ENCODE measurements at regions not wholly inside any gene's neighbourhood (a gene's known extent, or its start where the extent isn't known, plus 50 kb on each side); places are given as distances from the start of the nearest gene placed in this dataset.
"Not testable (repeated sequence)": the region's sequence is repeated elsewhere in the genome, so short reads cannot be mapped to it uniquely, and the experiment has no call there.

DNA sequence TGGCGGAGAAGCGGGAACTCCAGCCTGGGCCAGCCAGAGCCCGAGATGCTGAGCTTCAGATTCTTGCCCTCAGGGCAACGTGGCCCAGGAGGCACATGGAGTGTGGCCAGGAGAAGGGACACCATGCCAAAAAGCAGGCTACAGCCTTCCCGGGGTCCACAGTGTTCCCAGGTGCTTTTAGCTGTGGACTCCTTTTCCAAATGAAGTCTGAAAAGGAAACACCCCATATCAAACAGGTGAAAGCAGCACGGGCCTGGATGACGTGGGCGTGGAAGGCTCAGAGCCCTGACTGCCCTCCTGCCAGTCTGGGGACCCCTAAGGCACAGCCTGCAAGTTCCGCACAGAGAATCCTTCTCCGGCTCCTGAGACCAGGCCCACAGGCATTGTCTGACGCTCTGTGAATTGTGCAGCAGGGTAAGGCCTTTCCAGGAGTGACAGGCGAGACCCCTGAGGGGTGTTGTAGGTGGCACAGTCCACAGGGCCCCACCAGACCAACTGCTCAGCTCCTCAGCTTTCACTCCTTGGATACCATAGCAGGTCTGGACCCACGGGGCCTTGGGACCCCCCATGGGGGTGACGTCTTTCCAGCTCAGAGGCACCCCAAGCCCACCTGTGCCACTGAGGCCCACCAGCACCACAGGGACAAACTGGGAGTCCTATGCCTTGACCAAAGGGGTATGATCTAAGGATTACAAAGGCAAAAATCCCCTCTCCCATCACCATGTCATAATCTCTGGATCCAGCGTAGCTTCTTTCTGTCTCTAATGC is 69.6 kb upstream of the RAB6C start:
- DNase-seq: no peak

DNA sequence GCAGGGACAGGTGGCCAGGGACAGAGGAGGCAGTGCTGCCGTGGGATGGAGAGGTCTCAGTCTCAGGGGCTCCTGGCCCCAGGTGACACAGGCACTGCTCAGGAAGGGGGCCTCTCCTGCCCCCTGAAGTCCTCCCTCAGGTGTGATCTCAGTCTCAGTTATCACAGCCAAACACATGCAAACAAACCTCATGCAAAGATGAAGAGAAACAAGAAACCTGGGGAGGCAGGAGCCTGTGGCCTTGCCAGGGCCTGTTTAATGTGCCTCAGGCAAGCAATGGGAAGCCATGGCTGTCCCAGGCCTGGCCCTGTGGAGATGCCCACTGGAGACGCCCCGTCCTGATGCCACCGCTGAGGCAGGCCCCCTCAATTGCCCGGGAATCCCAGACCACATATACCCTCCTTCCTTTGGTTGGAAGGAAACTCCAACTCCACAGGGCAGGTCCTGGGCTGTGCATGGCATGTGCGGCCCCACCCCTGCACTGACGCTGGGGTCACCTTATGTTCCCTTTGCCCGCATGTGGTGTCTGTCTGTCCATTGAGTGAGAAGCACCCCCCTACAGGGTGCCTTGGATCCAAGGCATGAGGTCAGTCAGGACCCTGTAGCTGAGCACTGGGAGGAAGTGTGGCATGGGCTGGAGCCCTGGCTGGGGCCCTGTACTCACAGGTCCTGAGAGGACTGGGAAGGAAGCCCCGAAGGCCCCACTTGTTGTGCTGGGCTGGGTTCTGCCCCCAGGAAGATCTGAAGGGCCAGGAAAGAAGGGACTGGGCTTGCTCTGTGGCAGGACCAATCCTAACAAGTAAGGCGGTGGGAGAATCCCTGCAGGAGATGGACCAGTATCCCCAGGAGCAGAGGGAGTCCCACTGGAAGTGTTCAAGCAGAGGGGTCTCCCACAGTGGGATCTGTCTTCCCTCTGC is 68.8 kb upstream of the RAB6C start:
- no peak for DNase-seq

DNA sequence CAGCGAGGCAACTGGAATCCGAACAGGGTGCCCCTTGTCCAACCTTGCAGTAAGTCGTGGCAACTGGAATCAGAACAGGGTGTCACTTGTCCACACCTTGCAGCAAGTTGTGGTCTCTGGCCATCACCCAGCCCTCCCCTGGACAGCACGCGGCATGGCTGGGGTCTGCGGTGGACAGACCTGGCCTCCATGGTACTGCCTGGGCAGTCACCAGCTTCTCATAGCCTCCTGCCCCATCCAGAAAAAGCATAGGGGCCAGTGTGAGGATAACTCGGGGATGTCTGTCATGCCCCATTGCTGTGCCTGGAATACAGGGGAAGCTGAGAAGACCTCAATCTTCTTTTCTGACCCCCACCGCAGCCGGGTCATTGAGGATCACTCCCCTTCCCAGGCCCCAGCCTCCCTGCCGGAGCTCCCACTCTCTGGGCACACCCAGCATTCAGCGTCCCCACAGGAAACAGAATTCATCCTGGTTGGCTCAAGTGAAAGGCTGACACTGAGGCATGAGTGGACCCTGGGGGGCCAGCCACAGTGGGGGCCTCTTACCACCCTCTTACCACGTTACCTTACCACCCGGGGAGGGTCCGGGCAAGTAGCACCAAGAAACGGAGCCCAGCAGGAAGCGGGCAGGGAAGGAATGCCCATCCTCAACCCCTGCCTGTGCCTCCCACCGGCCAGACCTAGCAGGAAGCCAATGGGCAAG is 68.0 kb upstream of the RAB6C start:
- DNase-seq: no peak

DNA sequence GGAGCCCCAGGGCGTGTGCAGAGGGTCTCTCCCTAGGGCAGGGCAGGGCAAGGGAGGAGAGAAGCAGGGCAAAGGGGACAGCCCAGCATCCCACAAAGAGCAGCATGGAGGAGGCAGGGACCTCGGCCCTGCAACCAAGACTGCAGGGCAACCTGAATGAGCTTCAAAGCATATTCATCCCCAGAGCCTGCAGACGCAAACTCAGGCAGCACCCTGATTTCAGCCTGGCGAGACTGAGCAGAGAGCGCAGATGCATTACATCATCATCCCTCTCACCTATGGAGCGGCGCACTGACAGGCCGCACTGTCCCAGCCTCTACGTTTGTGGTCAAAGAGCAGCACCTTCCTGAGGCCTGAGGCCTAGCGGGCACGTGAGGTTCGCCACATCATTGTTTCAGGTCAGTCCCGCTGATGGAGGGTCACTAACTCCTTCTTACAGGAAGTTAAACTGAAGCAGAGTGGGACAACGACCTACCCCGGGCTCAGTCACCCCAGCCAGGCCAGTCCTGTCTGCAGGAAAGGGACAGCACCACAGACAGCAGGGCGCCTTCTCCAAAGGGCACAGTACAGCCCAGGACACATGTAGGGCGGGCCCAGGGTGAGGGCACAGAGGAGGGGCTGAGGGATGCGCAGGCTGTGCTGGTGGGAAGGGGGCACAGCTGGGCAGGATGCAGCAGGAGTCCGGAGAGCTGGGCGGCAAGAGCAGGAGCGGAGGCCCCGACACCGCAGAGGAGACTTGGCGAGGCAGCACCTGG is 67.2 kb upstream of the RAB6C start:
- no peak for DNase-seq

DNA sequence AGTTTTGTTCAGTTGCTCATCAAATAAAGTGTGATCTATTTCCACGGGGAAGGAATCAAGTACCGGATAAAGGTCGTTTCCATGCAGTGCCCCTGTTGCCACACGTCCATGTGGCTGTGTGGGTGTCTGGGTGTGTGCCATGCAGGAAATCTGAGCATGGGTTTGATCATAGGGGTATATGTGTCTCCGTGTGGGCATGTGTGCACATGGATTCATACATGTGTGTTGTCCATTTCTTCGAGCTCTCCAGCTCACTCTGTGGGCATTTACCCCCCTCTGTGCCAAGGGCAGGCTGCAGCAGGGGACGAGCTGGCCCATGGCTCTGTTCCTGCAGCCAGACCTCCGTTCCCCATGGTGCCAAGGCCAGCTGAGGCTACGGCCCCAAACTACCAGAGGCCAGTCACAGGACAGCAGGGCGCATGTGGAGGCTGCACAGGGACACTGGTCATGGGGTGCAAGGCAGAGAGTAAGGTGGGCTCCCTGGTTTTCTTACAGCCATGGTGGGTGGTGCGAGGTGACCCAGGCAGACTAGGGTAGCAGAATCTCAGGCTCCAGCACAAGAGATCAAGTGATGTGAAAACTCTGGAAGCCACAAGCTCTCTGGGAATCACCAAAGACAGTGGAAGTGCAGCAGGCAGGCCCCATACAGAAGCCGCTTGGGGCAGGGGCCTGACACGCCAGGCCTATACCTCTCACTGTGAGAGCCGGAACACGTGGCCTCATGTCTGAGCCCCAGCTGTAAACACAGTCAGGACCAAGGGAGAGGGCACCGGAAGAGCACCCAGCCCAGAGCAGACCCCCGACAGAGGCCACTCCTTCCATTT is 66.4 kb upstream of the RAB6C start:
- DNase-seq: no peak

DNA sequence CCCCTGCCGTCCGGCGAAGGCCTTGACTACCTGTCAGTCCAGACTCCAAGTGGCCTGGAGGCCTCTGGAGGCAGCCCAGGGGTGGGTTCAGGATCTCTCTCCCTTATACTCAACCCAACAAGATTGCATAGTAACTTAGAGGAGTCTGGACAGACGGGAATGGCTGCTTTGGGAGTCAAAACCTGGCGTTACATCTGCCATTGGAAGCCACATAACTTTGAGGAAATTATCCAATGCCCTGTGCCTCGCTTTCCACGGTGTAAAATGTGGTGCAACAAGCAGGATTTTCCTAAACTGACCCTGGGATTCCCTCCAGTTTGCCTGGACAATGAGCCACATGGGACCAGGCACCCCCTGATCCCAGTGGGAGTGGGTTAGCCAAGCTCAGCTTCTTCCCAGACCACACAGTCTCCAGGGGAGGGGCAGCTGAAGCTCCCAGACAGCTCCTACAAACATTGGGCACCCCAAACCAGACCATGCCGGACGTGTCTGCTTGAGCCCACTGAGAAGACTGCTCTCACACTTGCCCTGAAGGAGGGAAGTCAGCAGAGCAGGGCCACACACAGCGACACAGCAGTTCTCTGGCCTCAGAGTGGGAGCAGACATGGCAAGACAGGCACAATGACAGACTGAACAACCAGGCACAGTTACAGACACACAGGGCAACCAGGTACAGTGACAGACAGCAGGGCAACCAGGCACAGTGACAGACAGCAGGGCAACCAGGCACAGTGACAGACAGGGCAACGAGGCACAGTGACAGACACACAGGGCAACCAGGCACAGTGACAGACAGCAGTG is 65.6 kb upstream of the RAB6C start:
- DNase-seq: no peak

DNA sequence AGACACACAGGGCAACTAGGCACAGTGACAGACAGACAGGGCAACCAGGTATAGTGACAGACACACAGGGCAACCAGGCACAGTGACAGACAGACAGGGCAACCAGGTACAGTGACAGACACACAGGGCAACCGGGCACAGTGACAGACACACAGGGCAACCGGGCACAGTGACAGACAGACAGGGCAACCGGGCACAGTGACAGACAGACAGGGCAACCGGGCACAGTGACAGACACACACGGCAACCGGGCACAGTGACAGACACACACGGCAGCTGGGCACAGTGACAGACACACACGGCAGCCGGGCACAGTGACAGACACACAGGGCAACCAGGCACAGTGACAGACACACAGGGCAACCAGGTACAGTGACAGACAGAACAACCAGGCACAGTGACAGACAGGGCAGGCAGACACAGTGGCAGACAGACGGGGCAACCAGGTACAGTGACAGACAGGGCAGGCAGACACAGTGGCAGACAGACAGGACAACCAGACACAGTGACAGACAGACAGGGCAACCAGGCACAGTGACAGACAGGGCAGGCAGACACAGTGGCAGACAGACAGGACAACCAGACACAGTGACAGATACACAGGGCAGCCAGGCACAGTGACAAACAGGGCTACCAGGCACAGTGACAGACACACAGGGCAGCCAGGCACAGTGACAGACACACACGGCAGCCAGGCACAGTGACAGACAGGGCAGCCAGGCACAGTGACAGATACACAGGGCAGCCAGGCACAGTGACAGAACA is 64.7 kb upstream of the RAB6C start:
- DNase-seq: no peak

DNA sequence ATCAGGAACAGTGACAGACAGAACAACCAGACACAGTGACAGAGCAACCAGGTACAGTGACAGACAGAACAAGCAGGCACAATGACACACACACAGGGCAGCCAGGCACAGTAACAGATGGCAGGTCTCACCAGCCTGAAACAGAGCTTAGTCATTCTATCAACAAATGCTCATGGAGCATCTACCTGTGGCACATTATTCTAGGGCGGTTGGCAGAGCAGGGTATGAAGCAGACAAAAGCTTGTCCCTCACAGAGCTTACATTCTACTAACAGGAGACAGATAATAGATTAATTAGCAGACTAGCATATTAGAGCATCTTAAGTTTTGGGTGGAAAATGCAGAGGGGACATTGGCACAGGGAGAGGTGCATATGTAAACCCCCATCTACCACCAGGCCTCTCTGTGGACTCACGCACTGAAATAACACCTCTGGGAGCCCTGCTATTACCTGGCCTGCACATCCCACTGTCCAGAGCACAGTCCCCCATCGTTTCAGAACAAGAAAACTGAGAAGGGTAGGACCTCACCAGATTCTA is 64.1 kb upstream of the RAB6C start:
- no peak for DNase-seq

DNA sequence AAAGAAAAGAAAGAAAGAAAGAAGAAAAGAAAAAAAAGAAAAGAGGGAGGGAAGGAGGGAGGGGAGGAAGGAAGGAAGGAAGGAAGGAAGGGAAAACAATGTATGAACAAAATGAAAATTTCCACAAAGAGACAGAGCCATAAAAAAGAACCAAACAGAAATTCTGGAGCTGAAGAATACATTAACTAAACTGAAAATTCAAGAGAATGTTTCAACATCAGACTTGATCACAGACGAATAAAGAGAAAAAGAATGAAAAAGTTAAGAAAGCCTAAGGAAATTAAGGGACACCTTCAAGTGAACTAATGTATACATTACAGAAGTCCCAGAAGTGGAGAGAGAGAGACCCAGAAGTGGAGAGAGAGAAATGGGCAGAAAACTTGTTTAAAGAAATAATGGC is 60.9 kb upstream of the RAB6C start:
- DNase-seq: no peak

DNA sequence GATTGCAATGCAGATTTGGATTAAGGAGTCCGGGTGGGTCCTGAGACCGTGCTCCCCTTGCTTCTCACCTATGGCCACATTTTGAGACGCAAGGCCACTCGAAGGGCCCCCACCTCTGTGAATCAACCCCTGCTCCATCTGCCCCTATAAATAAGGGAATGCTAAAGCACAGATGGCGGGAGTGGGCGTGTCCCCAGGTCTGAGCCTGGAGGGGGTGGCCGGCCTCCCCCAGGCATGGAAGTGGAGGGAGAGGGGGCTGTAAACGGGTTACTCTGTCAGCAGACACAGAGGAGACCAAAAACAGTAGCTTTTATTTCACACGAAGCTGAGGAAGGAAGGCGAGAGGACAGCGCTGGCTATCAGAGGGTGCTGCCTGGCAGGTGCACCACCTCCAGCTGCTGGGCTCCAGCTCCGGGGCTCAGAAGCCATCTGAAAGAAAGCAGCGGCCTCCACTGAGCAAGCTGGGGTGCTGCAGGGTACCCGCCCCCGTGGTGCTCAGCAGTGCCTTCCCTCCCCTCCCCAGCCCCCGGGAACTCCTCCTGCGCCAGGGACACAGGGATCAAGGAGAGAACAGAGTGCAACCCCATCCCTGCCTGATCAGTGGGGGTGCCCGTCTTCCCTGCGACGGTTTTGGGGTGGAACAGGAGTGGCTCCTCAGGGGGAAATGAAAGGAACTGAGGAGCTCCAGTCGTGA is 56.7 kb upstream of the RAB6C start:
- DNase-seq: no peak

DNA sequence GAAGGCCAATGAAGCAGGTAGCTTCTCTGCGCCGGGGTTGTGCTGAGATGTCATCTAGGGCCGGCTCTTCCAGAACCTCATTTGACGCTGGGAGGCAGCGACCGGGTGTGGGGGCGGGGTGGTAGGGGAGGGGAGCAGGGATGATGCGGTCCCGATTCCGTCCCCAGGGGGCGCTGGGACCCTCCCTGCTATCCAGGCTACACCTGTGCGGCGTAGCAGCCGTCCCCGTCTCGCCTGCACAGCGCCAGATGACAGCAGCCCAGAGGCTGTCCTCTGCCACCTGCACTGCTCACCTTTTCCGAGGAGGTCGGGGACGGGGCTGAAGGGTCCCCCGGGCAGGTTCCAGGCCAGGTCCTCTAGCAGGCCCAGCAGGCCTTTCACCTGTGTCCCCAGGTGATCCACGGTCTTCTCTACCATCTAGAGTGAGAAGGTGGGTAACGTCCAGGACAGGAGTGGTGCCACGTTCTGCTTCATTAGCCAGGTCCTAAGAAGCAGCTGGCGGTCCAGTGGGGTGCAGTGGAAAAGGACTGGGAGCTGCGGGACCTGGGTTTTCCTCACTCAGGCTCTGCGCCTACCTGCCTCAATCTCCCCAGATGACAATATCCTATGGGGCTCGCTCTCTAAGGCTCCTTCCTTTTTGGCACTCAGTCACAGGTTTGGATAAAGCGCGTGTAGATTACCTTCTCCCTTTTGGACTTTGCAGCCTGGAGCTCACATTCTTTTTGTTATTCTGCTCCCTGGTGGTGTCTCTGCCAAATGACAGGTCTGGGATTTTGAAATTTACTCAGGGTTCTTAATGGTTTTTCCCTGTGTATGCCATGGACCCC is 56.0 kb upstream of the RAB6C start:
- DNase-seq: peak; percentile 37 to 40

DNA sequence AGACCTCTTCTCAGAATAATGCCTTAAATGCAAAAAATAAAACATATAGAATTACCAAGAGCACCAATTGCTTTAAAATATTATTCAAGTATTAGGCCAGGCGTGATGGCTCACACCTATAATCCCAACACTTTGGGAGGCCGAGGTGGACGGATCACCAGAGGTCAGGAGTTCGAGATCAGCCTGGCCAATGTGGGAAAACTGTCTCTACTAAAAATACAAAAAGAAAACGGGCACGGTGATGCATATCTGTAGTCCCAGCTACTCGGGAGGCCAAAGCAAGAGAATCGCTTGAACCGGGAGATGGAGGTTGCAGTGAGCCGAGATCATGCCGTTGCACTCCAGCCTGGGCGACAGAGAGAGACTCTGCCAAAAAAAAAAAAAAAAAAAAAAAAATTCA is 55.4 kb upstream of the RAB6C start:
- DNase-seq: not testable (repeated sequence)

DNA sequence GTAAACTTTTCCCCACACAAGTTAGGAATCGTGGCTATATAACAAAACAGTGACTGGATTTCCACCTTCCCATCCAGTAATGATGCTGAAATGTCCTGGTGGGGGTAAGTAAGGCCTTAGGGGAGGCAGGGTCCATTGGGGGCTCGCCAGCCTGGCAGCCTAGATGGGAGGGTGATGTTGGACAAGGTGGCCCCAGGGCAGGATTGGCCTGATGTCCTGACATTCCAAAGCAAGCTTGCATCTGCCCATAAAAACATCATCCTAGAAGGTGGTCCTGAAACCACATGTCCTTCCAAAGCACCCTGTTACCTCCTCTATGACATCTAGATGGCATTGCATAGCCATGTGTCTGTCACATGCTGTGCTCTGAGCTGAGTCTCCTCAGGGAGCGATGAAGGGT is 54.1 kb upstream of the RAB6C start:
- DNase-seq: no peak

DNA sequence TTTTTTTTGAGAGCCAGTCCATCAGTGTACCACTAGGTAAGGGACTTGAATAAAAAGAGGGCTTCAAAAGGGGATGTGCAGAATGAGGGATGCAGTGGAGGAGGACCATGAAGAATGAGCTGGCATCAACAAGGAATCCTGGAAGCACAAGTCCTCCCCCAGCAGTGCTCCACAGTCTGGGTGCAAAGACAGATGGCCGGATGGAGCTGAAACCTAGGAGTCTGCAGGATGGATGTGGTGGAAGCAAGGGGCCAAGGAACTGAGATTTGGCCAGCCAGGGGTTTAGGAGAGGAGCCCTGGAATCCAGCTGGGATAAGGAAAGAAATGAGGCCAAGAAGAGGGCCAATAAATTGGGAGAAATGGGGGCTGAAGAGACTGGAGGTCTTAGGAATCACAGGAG is 51.8 kb upstream of the RAB6C start:
- DNase-seq: no peak

DNA sequence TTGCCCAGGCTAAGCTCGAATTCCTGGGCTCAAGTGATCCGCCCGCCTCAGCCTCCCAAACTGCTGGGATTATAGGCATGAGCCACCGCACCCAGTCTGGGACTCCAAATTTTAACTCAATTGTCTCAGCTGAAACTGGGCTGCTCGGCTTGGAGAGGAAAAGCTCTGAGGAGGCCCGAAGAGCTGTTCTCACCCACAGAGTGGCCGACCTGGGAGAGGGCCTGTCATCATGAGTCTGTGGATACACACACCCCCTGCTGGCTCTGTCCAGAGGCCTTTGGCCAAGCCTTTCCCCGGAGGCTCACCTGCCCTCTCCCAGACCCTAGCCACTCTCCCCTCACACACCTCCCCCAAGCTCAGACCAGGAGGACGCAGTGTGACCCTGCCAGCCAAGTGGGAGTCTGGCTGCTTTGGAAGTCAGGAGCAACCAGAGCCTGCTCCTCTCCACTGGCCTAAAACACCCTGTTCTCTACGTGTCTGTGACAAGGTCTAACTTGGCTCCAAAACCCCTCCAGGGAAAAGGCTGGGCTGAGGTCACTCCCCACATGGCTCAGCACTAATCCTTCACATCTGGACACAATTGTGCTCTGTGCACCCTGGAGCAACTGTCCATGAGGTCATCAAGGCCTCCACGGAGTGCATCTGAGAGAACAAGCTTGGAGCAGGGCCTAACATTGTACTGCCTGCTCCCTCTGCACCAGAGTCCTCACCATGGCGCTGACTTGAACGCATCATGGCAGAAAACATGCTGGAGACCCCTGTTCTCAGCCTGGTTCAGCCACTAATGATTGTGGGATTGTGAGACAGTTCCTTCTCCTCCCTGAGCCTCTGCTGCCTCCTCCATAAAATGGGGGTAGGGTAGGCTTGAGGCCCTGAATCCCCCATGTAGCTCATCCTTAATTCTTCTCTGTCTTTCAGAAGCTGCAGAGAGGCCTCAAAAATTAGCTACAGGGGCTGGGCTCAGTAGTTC is 49.9 kb upstream of the RAB6C start:
- no peak for DNase-seq
